Activated CD8-positive, alpha-beta memory T cell treated with anti-CD3 and anti-CD28 coated beads, Interleukin-2, amount 50 U/mL, for 4 hours (primary cell): ENCODE measurements at regions not wholly inside any gene's neighbourhood (a gene's known extent, or its start where the extent isn't known, plus 50 kb on each side); places are given as distances from the start of the nearest gene placed in this dataset.
"Not testable (repeated sequence)": the region's sequence is repeated elsewhere in the genome, so short reads cannot be mapped to it uniquely, and the experiment has no call there.

Experiments
- DNase-seq: peaks from one replicate; pipeline ENCODE4 v3.0.0-alpha.2; 2020

GRCh38 chr1:244106837-244107493, 55.9 kb downstream of the ZBTB18 start:
- DNase-seq = no peak

DNA sequence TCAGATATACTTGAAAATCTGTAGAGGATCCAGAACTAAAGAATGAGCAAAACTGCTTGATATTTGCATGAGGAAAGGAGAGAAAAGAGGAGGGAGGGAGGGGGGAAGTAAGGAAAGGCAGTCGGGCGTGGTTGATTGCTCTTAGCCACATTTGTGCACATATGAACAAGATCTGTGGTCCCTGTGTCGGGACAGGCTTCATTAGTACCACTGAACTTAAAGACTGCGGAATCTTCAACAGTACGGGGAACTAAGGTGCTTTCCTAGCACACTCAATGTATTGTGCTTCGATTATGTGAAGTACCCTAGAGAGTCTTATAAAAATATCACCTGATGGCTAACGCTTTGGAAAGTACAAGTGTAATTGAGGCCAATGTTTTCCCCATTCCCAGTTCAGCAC, 59.9 kb downstream of the ZBTB18 start:
- no peak for DNase-seq

- no peak for DNase-seq
These were observed 61.0 kb downstream of the ZBTB18 start for GRCh38 chr1:244112041-244112440.

DNA sequence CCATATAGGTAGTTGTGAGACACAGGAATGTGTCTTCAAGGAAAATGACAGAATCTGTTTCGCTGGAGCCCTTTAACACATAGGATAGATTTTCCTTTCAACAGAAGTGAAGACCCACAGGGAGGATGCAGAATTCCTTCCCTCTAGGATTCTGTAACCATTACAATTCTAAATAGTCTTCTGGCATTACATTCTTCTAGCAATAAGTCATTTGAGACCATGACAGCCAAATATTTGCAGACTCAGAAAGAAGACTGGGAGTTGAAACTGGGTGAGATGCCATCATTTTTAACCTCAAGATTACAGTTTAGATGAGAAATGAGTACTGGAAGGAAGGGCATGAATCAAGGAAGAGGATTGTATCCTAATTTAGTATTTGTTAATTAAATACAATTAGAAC, 61.6 kb downstream of the ZBTB18 start:
- DNase-seq = no peak

GRCh38 chr1:244113532-244114320, 62.6 kb downstream of the ZBTB18 start:
- no peak for DNase-seq

DNA sequence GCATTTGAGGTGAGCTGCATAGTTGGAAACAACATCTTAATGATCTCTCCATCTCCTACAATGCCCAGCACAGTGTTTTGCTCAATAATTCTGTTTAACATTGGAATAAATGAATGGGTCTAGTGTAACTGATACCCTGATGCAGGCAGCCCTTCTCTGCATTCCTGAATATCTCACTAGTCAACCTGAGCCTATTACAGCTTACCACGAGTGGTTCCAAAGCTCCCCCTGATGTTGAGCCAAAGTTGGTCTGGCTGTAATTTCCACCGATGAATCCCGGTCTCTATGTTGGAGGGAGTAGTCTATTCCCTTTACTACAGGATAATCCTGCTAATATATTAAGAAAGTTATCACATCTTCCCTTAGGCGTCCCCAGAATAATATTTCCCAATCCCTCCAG, 63.8 kb downstream of the ZBTB18 start:
- no peak for DNase-seq

- DNase-seq = no peak
These were observed 65.9 kb downstream of the ZBTB18 start for GRCh38 chr1:244116946-244117345.

GRCh38 chr1:244118109-244118761, 67.2 kb downstream of the ZBTB18 start:
- DNase-seq = no peak

DNA sequence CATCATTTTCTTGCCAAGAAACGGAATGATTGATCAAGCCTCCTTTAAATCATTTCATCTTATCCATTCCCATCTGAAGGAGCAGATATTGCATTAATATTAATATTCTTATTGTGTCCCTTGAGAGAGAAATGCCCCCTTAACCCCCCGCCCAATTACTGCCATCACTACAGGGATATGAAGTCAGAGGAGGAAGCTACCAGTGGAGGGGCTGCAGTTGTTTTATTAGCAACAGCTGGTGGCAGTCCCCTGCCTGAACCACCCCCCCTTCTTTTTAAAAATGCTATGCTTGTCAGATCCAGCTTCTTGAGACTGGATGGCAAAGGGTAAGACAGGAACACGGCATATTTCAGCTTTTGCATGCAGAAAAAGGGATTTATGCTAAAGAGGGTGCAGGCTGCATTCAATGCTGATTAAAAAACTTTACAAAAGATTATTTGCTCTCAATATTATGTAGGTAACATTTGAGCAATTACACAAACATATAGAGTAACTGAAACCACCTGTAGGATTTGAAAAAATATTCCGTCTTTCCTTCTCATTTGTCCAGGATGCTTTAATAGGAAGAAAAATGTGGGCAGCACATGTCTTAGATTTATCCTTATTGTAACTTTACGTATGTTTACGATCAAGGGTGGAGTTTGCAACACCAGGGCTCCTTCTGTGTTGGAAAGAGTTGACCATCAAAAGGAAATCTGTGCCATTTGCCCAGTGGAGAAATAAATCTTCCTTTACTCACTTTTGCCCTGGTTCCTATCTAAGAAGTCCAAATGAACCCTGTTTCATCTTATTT, 77.7 kb downstream of the ZBTB18 start:
- DNase-seq = no peak

DNA sequence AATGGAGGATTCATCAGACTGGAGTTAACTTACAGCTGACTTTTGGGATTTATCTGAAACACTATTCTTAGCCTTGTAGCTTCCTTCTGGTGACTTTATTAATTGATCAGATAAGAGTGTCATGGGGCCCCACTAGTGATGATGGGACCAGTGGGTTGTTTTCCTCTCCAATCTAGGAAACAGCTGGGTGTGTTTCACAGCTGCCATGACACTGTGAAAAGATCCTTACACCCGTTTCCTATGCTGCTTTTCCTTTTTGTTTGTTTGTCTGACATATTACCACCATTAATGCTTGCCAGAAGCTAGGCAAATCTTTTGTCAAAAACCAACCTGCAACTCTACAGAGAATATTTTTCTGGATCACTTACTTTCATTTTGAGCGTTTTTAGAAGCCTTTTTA, 86.2 kb downstream of the ZBTB18 start:
- DNase-seq = no peak

DNA sequence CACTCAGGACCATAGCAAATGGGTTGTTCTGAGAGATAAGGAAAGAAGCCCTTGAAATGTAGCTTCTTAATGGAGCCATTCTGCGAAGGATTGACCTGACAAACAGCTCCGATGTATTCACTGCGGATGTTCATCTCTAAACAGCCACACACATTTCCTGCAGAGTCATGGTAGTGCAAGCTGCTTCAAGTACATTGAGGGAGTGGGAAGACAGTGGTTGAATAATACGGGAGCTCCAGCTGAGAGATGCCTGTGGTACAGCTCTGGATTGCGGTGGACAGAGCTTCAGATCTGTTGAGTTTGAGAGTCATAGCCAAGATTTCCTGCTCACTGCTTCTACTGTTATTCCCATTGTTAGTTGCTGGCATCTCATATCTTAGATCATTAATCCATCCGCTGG, 86.6 kb downstream of the ZBTB18 start:
- DNase-seq = no peak

- DNase-seq = no peak
These were observed 87.3 kb downstream of the ZBTB18 start for GRCh38 chr1:244138399-244138798.

GRCh38 chr1:244139655-244140054, 88.6 kb downstream of the ZBTB18 start:
- no peak for DNase-seq

- no peak for DNase-seq
These were observed 89.3 kb downstream of the ZBTB18 start for GRCh38 chr1:244140420-244140819.

GRCh38 chr1:244144053-244144452, 93.0 kb downstream of the ZBTB18 start:
- DNase-seq = no peak

DNA sequence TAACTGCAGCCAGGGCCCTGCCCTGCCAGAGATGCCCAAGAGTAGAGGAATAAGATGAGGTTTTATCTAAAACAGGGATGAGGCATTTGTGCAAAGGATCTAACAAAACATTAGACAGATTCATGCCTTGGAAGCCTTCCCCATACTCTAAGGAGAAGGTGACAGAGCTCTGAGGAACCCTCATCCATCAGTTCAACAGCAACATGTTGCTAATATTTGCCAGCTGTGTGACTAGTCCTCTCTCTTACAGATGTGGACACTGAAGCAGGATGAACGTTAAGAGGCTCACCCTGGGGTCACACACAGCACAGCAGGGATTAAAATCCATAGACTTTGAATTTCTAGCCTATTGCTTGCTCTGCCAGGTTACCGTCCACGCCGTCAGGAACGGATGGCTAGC, 99.0 kb downstream of the ZBTB18 start:
- no peak for DNase-seq

- DNase-seq = no peak
These were observed 99.6 kb downstream of the ZBTB18 start for GRCh38 chr1:244150665-244151064.

GRCh38 chr1:244151537-244151936, 100.5 kb downstream of the ZBTB18 start:
- DNase-seq = no peak

- DNase-seq = no peak
These were observed 103.4 kb downstream of the ZBTB18 start for GRCh38 chr1:244154508-244154871.

DNA sequence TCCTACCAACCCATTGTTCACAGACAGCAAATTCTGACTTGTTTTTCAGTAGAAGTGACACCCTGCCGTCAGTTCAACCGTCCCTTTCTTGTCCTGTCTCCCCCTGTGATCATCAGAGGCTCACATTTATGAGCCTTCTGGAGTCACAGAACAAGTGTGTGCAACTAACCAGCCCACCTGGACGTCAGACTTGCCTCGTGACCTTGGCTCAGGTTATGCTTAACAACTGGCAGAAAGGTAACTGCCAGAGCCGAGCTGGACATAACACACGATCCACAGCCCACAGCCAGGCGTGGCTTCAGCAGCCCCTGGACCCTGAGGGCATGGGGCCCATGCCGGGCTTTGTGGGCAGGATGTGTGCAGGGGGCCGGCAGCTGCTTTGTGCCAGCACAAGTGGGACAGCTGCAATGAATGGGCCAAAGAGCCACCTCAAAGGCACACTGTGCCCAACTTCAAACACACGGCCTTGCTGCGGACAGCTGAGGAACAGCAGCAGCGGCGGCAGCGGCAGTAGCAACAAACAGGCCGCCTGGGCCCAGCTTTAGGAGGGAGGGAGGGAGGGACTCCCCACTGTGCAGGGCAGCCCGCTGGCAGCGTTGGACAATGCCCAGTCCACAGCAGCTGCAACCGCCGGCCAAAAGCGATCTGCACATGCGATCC, 103.9 kb downstream of the ZBTB18 start:
- DNase-seq = no peak

DNA sequence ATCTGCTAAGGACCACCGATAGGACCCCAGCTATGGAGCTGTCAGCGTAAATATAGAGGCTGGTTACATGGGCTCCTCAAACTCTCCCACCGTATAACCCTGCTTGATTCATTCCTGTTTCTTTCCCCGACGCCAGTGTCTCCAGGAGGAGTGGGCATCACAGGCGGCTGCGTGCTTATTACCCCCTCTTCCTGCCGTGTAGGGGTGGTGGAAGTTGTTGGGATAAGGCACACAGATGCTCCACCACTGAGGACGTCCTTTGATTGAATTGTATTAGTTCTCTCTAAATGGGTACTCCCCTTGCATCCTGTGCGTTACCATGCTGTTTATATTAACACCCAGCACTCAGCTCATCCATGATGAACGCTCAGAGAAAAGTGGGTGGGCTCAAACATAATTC, 104.6 kb downstream of the ZBTB18 start:
- no peak for DNase-seq

DNA sequence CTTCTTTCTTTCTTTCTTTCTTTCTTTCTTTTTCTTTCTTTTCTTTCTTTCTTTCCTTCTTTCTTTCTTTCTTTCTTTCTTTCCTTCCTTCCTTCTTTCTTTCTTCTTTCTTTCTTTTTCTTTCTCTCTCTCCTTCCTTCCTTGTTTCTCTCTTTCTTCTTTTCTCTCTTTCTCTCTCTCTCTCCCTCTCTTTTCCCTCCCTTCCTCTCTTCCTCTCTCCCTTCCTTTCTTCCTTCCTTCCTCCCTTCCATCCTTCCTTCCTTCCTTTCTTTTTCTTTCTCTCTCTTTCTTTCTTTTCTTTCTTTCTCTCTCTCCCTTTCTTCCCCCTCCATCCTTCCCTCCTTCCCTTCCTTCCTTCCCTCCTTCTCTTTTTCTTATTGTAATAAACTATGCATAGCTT, 105.5 kb downstream of the ZBTB18 start:
- DNase-seq = not testable (repeated sequence)
